ENCODE measurements at regions not wholly inside any gene's neighbourhood (a gene's known extent, or its start where the extent isn't known, plus 50 kb on each side); places are given as distances from the start of the nearest gene placed in this dataset.

GRCh38 chr4:78703079-78703478, 73.1 kb upstream of the BMP2K start:
- no peaks in the 10 kb centered on the region for H3K27me3 ChIP-seq
- no peak overlapping the region for H3K27ac ChIP-seq
- H3K4me3 ChIP-seq: no peak overlapping the region

GRCh38 chr4:78704317-78704716, 71.8 kb upstream of the BMP2K start:
- DNase-seq (ENCODE audit: low read depth in 1 of 2, low spot score in 1 of 2): no peak
- H3K27me3 ChIP-seq: no peaks in the 10 kb centered on the region
- H3K36me3 ChIP-seq: no peaks in the 10 kb centered on the region
- no peaks in the 10 kb centered on the region for H3K4me1 ChIP-seq (ENCODE audit: low read depth)
- H3K27ac ChIP-seq: no peak overlapping the region
- TF ChIP-seq CTCF (IDR thresholded peaks at IDR 0.05; ENCODE audit: low read depth, low read length): no peak
- no peak overlapping the region for H3K4me3 ChIP-seq
- no peaks in the 10 kb centered on the region for H3K9me3 ChIP-seq (ENCODE audit: low read depth)

More at GRCh38 chr4:78703079-78703478, 73.1 kb upstream of the BMP2K start:
- no peak for TF ChIP-seq CTCF (IDR thresholded peaks at IDR 0.05; ENCODE audit: low read depth, low read length)
- Histone ChIP-seq H3K4me1 (ENCODE audit: low read depth) (no peaks in the 10 kb centered on the region), H3K9me3 (ENCODE audit: low read depth) (no peaks in the 10 kb centered on the region), H3K36me3 (no peaks in the 10 kb centered on the region)
- no peak for DNase-seq (ENCODE audit: low read depth in 1 of 2, low spot score in 1 of 2)

GRCh38 chr4:78704981-78705683, 71.0 kb upstream of the BMP2K start:
- no peaks in the 10 kb centered on the region for H3K4me1 ChIP-seq (ENCODE audit: low read depth)
- no peaks in the 10 kb centered on the region for H3K27me3 ChIP-seq
- no peak overlapping the region for H3K4me3 ChIP-seq
- no peak for TF ChIP-seq CTCF (IDR thresholded peaks at IDR 0.05; ENCODE audit: low read depth, low read length)
- no peak overlapping the region for H3K27ac ChIP-seq
- H3K9me3 ChIP-seq (ENCODE audit: low read depth): no peaks in the 10 kb centered on the region
- peak in 1 of 2 donors; percentile 65 for DNase-seq (ENCODE audit: low read depth in 1 of 2, low spot score in 1 of 2)
- no peaks in the 10 kb centered on the region for H3K36me3 ChIP-seq

GRCh38 chr4:78706302-78706701, 69.8 kb upstream of the BMP2K start:
- Histone ChIP-seq H3K36me3 (no peaks in the 10 kb centered on the region), H3K4me1 (ENCODE audit: low read depth) (no peaks in the 10 kb centered on the region), H3K9me3 (ENCODE audit: low read depth) (no peaks in the 10 kb centered on the region), H3K27me3 (no peaks in the 10 kb centered on the region), H3K27ac (no peak overlapping the region), H3K4me3 (no peak overlapping the region)
- DNase-seq (ENCODE audit: low read depth in 1 of 2, low spot score in 1 of 2): no peak
- TF ChIP-seq CTCF (IDR thresholded peaks at IDR 0.05; ENCODE audit: low read depth, low read length): no peak

GRCh38 chr4:78707268-78707667, 68.9 kb upstream of the BMP2K start:
- Histone ChIP-seq H3K4me1 (ENCODE audit: low read depth) (no peaks in the 10 kb centered on the region), H3K9me3 (ENCODE audit: low read depth) (no peaks in the 10 kb centered on the region), H3K36me3 (no peaks in the 10 kb centered on the region), H3K4me3 (no peak overlapping the region), H3K27me3 (no peaks in the 10 kb centered on the region), H3K27ac (no peak overlapping the region)
- no peak for DNase-seq (ENCODE audit: low read depth in 1 of 2, low spot score in 1 of 2)
- no peak for TF ChIP-seq CTCF (IDR thresholded peaks at IDR 0.05; ENCODE audit: low read depth, low read length)
